HEK293 (cell line): ENCODE measurements at regions not wholly inside any gene's neighbourhood (a gene's known extent, or its start where the extent isn't known, plus 50 kb on each side); places are given as distances from the start of the nearest gene placed in this dataset.

Experiments
- CTCF ChIP-seq: fragments of 450-650 bp; formaldehyde crosslinking; IDR thresholded peaks from 2 replicates; pipeline ENCODE4 v1.5.1; 2016; ENCODE audit warnings: missing biosample characterization, missing genetic modification characterization
- HOXD13 ChIP-seq: sonication (generic); formaldehyde crosslinking; IDR thresholded peaks from 2 replicates; pipeline ENCODE4 v1.8.0; 2022; ENCODE audit warnings: missing genetic modification reagents, borderline replicate concordance
- KLF10 ChIP-seq: fragments of 450-650 bp; IDR thresholded peaks from 2 replicates; pipeline ENCODE4 v1.5.1; 2018; ENCODE audit warnings: missing biosample characterization, mild to moderate bottlenecking, missing genetic modification characterization
- KLF7 ChIP-seq: fragments of 450-650 bp; formaldehyde crosslinking; IDR thresholded peaks from 2 replicates; pipeline ENCODE4 v1.5.1; 2016; ENCODE audit warnings: missing biosample characterization, missing genetic modification characterization, borderline replicate concordance
- MEIS1 ChIP-seq: sonication (generic); formaldehyde crosslinking; IDR thresholded peaks from 2 replicates; pipeline ENCODE4 v1.8.1; 2022; ENCODE audit warnings: missing genetic modification reagents, mild to moderate bottlenecking, borderline replicate concordance
- TSHZ1 ChIP-seq: fragments of 450-650 bp; formaldehyde crosslinking; IDR thresholded peaks from 2 replicates; pipeline ENCODE4 v1.5.1; 2016; ENCODE audit warnings: missing biosample characterization, missing genetic modification characterization, borderline replicate concordance
- ZBTB1 ChIP-seq: fragments of 450-650 bp; formaldehyde crosslinking; IDR thresholded peaks from 2 replicates; pipeline ENCODE4 v1.5.1; 2016; ENCODE audit warnings: missing biosample characterization, missing genetic modification characterization
- ZBTB20 ChIP-seq: fragments of 450-650 bp; formaldehyde crosslinking; IDR thresholded peaks from 2 replicates; pipeline ENCODE4 v1.5.1; 2016; ENCODE audit warnings: missing biosample characterization, missing genetic modification characterization
- ZNF114 ChIP-seq: fragments of 450-650 bp; formaldehyde crosslinking; IDR thresholded peaks from 2 replicates; pipeline ENCODE4 v1.5.0; 2017; ENCODE audit warnings: missing biosample characterization, missing genetic modification characterization
- ZNF138 ChIP-seq: fragments of 450-650 bp; formaldehyde crosslinking; IDR thresholded peaks from 2 replicates; pipeline ENCODE4 v1.5.1; 2016; ENCODE audit warnings: missing biosample characterization, missing genetic modification characterization, borderline replicate concordance
- ZNF174 ChIP-seq: fragments of 450-650 bp; formaldehyde crosslinking; IDR thresholded peaks from 2 replicates; pipeline ENCODE4 v1.5.0; 2017; ENCODE audit warnings: missing biosample characterization, mild to moderate bottlenecking, missing genetic modification characterization
- ZNF292 ChIP-seq: fragments of 450-650 bp; formaldehyde crosslinking; IDR thresholded peaks from 2 replicates; pipeline ENCODE4 v1.5.1; 2016; ENCODE audit warnings: low read depth, missing biosample characterization, missing genetic modification characterization, borderline replicate concordance
- ZNF76 ChIP-seq: fragments of 450-650 bp; formaldehyde crosslinking; IDR thresholded peaks from 2 replicates; pipeline ENCODE4; 2016; ENCODE audit warnings: low read depth, missing biosample characterization, missing genetic modification characterization, borderline replicate concordance
- ZNF843 ChIP-seq: fragments of 450-650 bp; formaldehyde crosslinking; IDR thresholded peaks from 2 replicates; pipeline ENCODE4 v1.5.1; 2016; ENCODE audit warnings: missing biosample characterization, missing genetic modification characterization

GRCh38 chr5:17076272-17076671 is 140.2 kb upstream of the MYO10 start:
- TF ChIP-seq ZNF114 (tag by site-specific recombination) (no peak), CTCF (tag by site-specific recombination) (no peak), ZNF843 (tag by site-specific recombination) (no peak), KLF7 (tag by site-specific recombination) (no peak), ZNF76 (tag by site-specific recombination) (no peak), ZBTB1 (tag by site-specific recombination) (no peak), TSHZ1 (no peak), ZNF292 (no peak), ZNF138 (tag by site-specific recombination) (no peak), KLF10 (no peak), ZBTB20 (tag by site-specific recombination) (no peak), HOXD13 (CRISPR knock-in tag) (no peak), MEIS1 (no peak), ZNF174 (tag by site-specific recombination) (no peak)
